Liver (tissue), 8 donors: ENCODE measurements at regions not wholly inside any gene's neighbourhood (a gene's known extent, or its start where the extent isn't known, plus 50 kb on each side); places are given as distances from the start of the nearest gene placed in this dataset.

ENCODE experiments used
- DNase-seq: peaks from one replicate; pipeline ENCODE4 v3.0.0-alpha.2; 2017; ENCODE audit warnings: low spot score
- H3K27ac ChIP-seq, 2 donors: one replicate each; pipeline ENCODE4 v1.7.0; 2013; ENCODE audit warnings: inconsistent platforms in 2 of 2, low read length in 2 of 2, control low read depth in 1 of 2, low read depth in 1 of 2, mild to moderate bottlenecking in 1 of 2
- H3K27me3 ChIP-seq, 4 donors: one replicate each; pipeline versions ENCODE4 v1.6.1 to v1.7.0; 2013; ENCODE audit warnings: low read length in 3 of 4, inconsistent platforms in 1 of 4, mild to moderate bottlenecking in 1 of 4, moderate library complexity in 1 of 4; ENCODE audit not compliant: control insufficient read depth in 4 of 4, insufficient read depth in 4 of 4
- H3K36me3 ChIP-seq, 4 donors: one replicate each; pipeline versions ENCODE4 v1.6.1 to v1.7.0; 2013; ENCODE audit warnings: low read length in 3 of 4, mild to moderate bottlenecking in 3 of 4, low read depth in 1 of 4, moderate library complexity in 1 of 4; ENCODE audit not compliant: control insufficient read depth in 4 of 4, insufficient read depth in 3 of 4
- H3K4me1 ChIP-seq, 4 donors: one replicate each; pipeline versions ENCODE4 v1.6.1 to v1.7.0; 2013; ENCODE audit warnings: low read length in 3 of 4, mild to moderate bottlenecking in 3 of 4, moderate library complexity in 1 of 4; ENCODE audit not compliant: control insufficient read depth in 4 of 4, insufficient read depth in 4 of 4
- H3K4me3 ChIP-seq, 3 donors: one replicate each; pipeline versions ENCODE4 v1.6.1 to v1.7.0; 2013; ENCODE audit warnings: low read length in 3 of 3, control low read depth in 1 of 3, low read depth in 1 of 3, mild to moderate bottlenecking in 1 of 3
- H3K9ac ChIP-seq, 2 donors: one replicate each; pipeline ENCODE4 v1.7.0; 2013; ENCODE audit warnings: low read length in 2 of 2, mild to moderate bottlenecking in 2 of 2, moderate library complexity in 2 of 2, control low read depth in 1 of 2, low read depth in 1 of 2
- H3K9me3 ChIP-seq, 4 donors: one replicate each; pipeline versions ENCODE4 v1.6.1 to v1.7.0; 2013; ENCODE audit warnings: low read length in 3 of 4; ENCODE audit not compliant: control insufficient read depth in 4 of 4
- CTCF ChIP-seq: fragments of 150-350 bp; IDR thresholded peaks from 2 replicates; pipeline ENCODE4 v1.5.1; 2017; ENCODE audit warnings: improper control_type of control experiment, low read depth, low read length; ENCODE audit not compliant: missing input control
- EGR1 ChIP-seq, 2 donors: IDR thresholded peaks; 2 replicates each; pipeline ENCODE4 v1.6.1; 2016 to 2018; ENCODE audit warnings: antibody characterized with exemption in 2 of 2, low read depth in 2 of 2
- FOXA1 ChIP-seq: IDR thresholded peaks from 2 replicates; pipeline ENCODE4 v1.6.1; 2016; ENCODE audit warnings: antibody characterized with exemption
- FOXA2 ChIP-seq: IDR thresholded peaks from 2 replicates; pipeline ENCODE4 v1.6.1; 2016; ENCODE audit warnings: antibody characterized with exemption
- GABPA ChIP-seq, 2 donors: IDR thresholded peaks in 1 of 2; conservative IDR thresholded peaks in 1 of 2; 2 replicates each; pipeline ENCODE4 v1.6.1; 2016; ENCODE audit warnings: antibody characterized with exemption in 2 of 2, mild to moderate bottlenecking in 1 of 2, moderate library complexity in 1 of 2
- HNF4A ChIP-seq, 2 donors: conservative IDR thresholded peaks; 2 replicates each; pipeline ENCODE4 v1.6.1; 2016; ENCODE audit warnings: antibody characterized with exemption in 2 of 2, mild to moderate bottlenecking in 2 of 2
- HNF4G ChIP-seq: IDR thresholded peaks from 2 replicates; pipeline ENCODE4 v1.6.1; 2016; ENCODE audit warnings: antibody characterized with exemption
- JUND ChIP-seq, 2 donors: IDR thresholded peaks; 2 replicates each; pipeline ENCODE4 v1.6.1; 2016; ENCODE audit warnings: antibody characterized with exemption in 2 of 2
- MAX ChIP-seq: IDR thresholded peaks from 2 replicates; pipeline ENCODE4 v1.6.1; 2016; ENCODE audit warnings: antibody characterized with exemption
- NR2F2 ChIP-seq: IDR thresholded peaks from 2 replicates; pipeline ENCODE4 v1.6.1; 2016; ENCODE audit warnings: antibody characterized with exemption
- RAD21 ChIP-seq, 2 donors: IDR thresholded peaks; 2 replicates each; pipeline ENCODE4 v1.6.1; 2016; ENCODE audit warnings: antibody characterized with exemption in 2 of 2, mild to moderate bottlenecking in 2 of 2
- REST ChIP-seq: IDR thresholded peaks from 2 replicates; pipeline ENCODE4 v1.6.1; 2016; ENCODE audit warnings: antibody characterized with exemption, mild to moderate bottlenecking
- RXRA ChIP-seq, 2 donors: IDR thresholded peaks; 2 replicates each; pipeline ENCODE4 v1.6.1; 2017 to 2018; ENCODE audit warnings: antibody characterized with exemption in 2 of 2, mild to moderate bottlenecking in 1 of 2
- SP1 ChIP-seq: IDR thresholded peaks from 2 replicates; pipeline ENCODE4 v1.6.1; 2018; ENCODE audit warnings: antibody characterized with exemption, mild to moderate bottlenecking
- TAF1 ChIP-seq: conservative IDR thresholded peaks from 2 replicates; pipeline ENCODE4 v1.6.1; 2016; ENCODE audit warnings: antibody characterized with exemption, mild to moderate bottlenecking
- YY1 ChIP-seq: IDR thresholded peaks from 2 replicates; pipeline ENCODE4 v1.6.1; 2016; ENCODE audit warnings: antibody characterized with exemption, mild to moderate bottlenecking
- ZBTB33 ChIP-seq: IDR thresholded peaks from 2 replicates; pipeline ENCODE4 v1.6.1; 2016; ENCODE audit warnings: antibody characterized with exemption
- WGBS: extraction: QIAGEN DNeasy Blood & Tissue Kit; methylation state at CpG from one replicate; pipeline ENCODE4 v1.1.7; 2013; 5-methylcytosine and 5-hydroxymethylcytosine counted together
- donor health status: healthy.
- donor health status: healthy.
- donor health status: healthy.
- donor health status: healthy.
- donor health status: healthy.

GRCh38 chr5:45105491-45105994, 296.8 kb downstream of the MRPS30 start:
- H3K36me3 ChIP-seq: no peaks in the 10 kb centered on the region
- WGBS: 80% methylated on average over 1 of the region's 1 CpG
- DNase-seq: no peak
- no peaks in the 10 kb centered on the region for H3K9me3 ChIP-seq
- H3K4me3 ChIP-seq: no peak overlapping the region
- no peak overlapping the region for H3K9ac ChIP-seq
- no peaks in the 10 kb centered on the region for H3K4me1 ChIP-seq
- H3K27me3 ChIP-seq: no peaks in the 10 kb centered on the region
- TF ChIP-seq YY1 (no peak), RXRA (IDR thresholded peaks at IDR 0.05) (no peak), RAD21 (IDR thresholded peaks at IDR 0.05) (no peak), MAX (no peak), FOXA2 (no peak), ZBTB33 (no peak), HNF4G (no peak), JUND (IDR thresholded peaks at IDR 0.05) (no peak), EGR1 (IDR thresholded peaks at IDR 0.05; ENCODE audit: low read depth in 2 of 2) (no peak), GABPA (IDR thresholded peaks at IDR 0.05 in 1 of 2, conservative IDR thresholded peaks at IDR 0.05 in 1 of 2) (no peak), FOXA1 (no peak), REST (no peak), HNF4A (conservative IDR thresholded peaks at IDR 0.05) (no peak)
- no peak overlapping the region for H3K27ac ChIP-seq

GRCh38 chr5:45109062-45109461, 300.3 kb downstream of the MRPS30 start:
- 69% methylated on average over 1 of the region's 1 CpG for WGBS
- H3K27ac ChIP-seq: no peak overlapping the region
- DNase-seq: no peak
- TF ChIP-seq ZBTB33 (no peak), GABPA (IDR thresholded peaks at IDR 0.05 in 1 of 2, conservative IDR thresholded peaks at IDR 0.05 in 1 of 2) (no peak), MAX (no peak), FOXA2 (no peak), TAF1 (no peak), SP1 (no peak), YY1 (no peak), RAD21 (IDR thresholded peaks at IDR 0.05) (no peak), FOXA1 (no peak), NR2F2 (no peak), REST (no peak), HNF4G (no peak), CTCF (no peak), RXRA (IDR thresholded peaks at IDR 0.05) (no peak), JUND (IDR thresholded peaks at IDR 0.05) (no peak), EGR1 (IDR thresholded peaks at IDR 0.05; ENCODE audit: low read depth in 2 of 2) (no peak), HNF4A (conservative IDR thresholded peaks at IDR 0.05) (no peak)

More at GRCh38 chr5:45109062-45109461, 300.3 kb downstream of the MRPS30 start:
- no peaks in the 10 kb centered on the region for H3K9me3 ChIP-seq
- no peaks in the 10 kb centered on the region for H3K36me3 ChIP-seq
- H3K9ac ChIP-seq: no peak overlapping the region
- H3K4me3 ChIP-seq: no peak overlapping the region
- no peaks in the 10 kb centered on the region for H3K4me1 ChIP-seq
- H3K27me3 ChIP-seq: no peaks in the 10 kb centered on the region
